NCI-H146 treated with DMSO at 0.1 percent for 48 hours (cell line): ENCODE measurements at regions not wholly inside any gene's neighbourhood (a gene's known extent, or its start where the extent isn't known, plus 50 kb on each side); places are given as distances from the start of the nearest gene placed in this dataset.

Source experiments
- DNase-seq: peaks from one replicate; lab custom pipeline; 2025; ENCODE audit not compliant: unreplicated experiment; lab: John Stamatoyannopoulos, UW

DNA sequence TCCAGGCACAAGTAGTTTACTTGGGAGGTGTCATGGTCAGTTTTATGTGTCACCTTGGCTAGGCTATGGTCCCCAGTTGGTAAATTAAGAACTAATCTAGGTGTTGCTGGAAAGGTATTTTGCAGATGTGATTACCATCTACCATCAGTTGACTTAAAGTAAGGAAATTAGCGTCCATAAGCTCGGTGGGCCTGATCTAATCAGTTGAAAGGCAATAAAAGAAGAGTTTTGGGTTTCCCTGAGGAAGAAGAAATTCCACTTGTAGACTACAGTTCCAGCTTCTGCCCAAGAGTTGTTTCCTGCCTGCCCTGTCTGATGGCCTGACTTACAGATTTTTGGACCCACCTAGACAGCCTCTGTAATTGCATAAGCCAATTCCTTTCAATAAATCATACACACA is 438.7 kb upstream of the PROK2 start:
- no peak for DNase-seq

DNA sequence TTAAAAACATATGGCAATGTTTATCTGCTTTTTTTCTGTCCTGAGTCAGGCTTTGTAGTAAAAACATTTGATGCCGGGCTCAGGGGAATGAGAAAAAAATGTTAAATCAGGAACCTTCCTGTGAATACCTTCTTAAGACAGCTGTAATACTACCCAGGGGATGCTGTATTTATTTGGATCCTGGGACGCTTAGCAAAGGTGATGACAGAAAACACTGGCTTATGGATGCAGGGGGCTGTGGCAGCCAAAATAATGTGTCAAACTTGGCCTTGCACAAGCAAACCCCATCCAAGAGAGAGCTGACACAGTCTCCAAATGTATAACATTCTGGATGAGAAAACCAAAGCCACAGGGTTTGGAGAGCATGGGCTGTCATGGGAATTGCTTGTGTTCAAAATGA is 438.2 kb upstream of the PROK2 start:
- DNase-seq: no peak

DNA sequence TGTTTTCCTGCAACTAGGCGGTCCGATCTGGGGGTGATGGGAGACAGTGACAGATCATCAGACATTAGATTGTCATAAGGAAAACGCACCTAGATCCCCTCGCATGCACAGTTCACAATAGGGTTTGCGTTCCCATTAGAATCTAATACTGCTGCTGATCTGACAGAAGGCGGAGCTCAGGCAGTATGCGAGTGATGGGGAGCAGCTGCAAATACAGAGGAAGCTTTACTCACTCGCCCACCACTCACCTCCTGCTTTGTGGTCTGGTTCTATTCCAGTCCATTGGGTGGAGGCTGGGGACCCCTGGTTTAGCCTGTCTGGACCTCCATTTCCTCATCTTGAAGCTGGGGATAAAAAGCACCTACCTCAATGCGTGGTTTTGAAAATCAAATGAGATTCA is 437.5 kb upstream of the PROK2 start:
- DNase-seq: no peak

DNA sequence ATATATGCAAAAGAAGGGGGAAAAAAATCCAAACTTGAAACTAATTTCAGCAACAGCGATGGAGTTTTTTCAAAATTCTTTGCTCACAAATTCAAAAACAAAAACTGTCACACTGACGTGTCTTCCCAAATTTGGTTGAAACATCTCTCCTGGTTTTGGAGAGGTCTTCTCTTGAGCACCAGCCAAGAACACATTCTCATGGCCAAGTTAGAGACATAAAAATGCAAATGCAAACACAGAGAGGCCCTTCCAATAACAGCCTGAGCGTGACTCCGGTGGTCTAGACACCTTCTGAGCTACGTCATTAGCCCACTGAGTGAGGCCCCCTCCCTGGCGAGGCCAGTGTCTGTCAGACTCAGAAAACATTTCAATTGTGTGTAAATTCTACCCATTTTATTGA is 436.0 kb upstream of the PROK2 start:
- no peak for DNase-seq

DNA sequence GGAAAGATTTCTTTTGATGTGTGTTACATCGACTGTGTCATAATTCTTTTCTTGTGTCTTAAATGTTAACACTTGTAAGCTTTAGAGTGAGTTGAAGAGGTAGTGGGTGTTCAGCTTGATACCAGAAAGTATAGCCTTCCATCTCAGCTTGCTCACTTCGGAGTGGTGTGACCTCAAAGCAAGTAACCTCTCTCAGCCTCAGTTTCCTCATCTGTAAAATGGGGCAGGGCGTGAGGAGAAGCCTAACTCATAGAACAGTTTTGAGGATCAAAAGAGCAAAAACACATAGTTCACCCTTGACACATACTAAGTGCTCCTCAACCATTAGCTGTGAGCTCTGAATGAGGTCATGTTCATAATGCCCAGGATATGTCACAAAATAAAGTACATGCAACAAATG is 434.8 kb upstream of the PROK2 start:
- no peak for DNase-seq

DNA sequence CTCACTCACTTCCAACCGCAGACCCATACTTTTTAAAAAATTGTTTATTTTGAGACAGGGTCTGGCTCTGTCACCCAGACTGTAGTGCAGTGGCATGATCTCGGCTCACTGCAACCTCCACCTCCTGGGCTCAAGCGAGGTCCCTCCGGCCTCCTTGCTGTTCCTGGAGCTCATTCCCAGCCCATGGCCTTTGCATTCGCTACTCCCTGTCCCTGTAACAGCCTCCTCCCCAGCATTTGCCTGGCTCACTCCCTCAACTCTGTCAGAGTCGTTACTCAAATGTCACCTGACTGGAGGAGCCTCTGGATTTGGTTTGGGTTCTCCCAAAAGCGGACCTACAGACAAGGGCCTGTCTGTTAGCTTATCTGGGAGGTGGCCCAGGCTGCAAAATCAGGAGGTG is 432.6 kb upstream of the PROK2 start:
- DNase-seq: no peak

DNA sequence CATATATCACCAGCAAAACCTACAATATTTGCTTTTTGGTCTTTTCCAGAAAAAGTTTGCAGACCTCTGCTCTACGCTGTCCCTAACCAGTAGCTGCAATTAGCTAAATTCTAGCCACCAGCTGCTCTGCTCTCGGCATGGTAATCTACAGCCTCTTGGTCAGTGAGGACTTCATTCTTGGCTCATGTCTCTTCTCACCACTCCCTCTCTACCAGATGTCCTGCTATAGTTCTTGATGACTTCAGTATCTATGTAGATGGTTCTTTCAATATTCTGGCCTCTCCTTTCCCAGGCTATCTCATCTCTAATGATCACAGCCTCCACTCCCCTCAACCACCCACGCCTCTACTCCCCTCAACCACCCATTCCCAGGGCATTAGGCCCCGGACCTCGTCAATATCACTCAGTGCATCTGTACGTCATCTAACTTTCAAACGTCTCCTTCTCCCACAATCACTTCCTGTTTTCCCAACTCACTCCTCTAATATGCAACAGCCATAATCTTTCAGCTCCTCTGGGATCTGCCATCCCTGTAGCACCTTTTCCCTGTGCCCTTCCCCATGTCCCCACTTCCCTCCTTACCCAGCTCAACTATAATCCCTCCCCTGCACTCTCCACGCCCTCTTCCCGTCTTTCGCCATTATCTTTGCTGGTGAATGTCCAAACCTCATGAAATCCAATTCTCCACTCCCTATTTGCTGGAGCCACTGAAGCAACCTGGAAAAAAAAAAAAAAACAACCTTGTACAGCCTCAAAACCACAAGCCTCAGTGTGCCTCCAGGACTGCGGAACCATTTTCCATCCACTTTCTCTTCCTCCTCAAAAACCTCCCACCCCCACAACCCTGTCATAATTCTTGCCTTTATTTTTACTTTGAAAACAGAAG is 429.4 kb upstream of the PROK2 start:
- no peak for DNase-seq

DNA sequence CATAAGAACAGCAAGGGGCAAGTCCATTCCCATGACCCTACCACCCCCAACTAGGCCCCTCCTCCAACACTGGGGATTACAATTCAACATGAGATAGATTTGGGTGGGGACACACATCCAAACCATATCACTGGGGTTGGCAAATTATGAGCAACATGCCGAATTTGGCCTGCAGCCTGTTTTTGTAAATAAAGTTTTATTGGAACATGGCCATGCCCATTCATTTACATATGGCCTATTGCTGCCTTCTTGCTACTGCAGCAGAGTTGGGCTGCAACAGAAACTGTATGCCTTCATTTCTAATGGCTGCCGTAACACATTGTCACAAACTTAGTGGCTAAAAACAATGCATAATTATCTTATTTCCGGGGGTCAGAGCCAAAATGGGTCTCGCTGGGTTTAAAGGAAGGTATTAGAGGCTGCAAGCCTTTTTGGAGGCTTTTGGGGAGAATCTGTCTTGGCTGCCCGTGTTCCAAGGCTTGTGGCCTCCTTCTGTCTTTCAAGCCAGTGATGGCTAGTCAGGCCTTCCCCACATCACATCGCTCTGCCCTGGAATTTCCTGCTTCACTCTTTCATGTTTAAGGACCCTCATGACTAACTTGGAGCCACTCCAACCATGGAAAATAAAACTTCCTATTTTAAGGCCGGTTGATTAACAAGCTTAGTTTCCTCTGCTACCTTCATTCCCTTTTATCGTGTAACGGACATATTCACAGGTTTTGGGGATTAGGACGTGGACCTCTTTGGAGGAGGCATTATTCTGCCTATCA is 428.5 kb upstream of the PROK2 start:
- no peak for DNase-seq

DNA sequence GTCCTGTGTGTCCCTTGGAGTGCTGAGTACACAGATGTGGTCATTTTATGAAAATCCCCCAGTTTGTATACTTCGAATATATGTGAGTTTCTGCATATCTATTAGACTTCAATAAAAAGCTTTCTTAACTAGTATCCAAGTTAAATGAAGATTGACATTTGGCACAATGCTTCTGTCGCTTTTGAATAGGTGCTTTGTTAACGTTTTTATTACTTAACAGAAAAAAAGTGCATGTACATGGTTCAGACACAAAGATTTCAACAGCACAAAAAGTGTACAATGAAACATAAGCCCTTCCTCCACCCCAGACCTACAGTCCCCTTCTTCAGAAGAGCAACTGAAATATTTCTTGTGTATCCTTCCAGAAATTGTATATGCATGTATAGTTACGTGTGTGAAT is 427.4 kb upstream of the PROK2 start:
- DNase-seq: no peak

DNA sequence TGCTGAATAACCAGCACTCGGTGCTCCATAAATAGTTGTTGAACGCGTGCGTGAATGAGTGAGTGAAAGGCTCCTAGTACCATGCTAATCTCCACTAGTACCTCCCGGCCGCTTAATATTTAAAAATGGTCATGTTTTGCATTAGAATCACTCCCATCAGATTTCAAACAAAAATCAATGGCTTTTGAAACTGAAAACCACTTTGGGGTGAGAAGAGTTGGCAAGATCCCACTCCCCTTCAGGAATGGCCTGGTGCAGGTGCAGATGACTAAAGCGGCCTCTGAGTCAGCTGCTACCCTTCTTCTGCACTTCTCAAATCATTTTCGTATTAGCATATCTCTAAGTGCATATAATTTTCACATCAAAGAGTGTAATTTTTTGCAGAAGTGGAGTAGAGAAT is 425.3 kb upstream of the PROK2 start:
- no peak for DNase-seq

DNA sequence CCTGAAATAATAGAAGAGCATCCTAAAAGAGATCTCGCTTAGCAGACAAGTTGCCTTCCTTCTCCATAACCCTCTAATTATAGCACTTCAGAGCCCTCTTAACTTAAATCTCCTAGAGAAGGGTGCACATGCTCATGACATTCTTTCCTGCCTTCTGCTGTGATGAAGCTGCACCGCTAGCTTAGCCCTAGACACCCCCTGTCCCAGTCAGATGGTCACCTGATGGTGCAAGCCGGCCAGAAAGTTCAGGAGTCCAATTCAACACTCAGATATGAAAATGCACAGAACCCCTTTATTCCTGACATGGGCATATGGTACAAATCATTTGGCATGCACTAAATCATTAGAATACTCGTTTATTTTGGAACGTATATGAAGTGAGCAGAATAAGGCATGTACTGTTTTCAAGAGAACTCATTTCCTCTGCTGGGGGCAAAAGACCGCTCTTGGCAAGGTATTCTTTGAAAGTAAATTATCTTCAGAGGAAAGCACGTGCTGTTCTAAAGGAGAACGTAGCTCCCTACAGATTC is 420.4 kb upstream of the PROK2 start:
- no peak for DNase-seq

DNA sequence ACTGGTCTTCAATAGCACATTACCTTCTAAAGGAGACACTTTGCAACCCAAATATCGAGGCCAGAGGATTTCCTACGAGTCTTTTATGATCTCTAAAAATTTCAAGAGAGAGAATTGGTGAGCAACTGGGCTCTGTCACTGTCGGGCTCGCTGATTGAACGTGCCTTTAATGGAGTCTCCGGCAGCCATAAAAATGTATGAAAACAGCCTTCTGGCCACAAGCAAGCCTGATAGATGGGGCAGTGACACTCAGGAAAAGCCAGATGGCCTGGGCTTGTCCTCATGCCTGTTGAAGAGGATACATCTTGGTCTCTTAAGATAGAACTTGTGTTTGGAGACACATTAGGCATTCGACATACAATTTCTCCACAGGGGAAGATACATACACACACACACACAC is 419.5 kb upstream of the PROK2 start:
- no peak for DNase-seq

DNA sequence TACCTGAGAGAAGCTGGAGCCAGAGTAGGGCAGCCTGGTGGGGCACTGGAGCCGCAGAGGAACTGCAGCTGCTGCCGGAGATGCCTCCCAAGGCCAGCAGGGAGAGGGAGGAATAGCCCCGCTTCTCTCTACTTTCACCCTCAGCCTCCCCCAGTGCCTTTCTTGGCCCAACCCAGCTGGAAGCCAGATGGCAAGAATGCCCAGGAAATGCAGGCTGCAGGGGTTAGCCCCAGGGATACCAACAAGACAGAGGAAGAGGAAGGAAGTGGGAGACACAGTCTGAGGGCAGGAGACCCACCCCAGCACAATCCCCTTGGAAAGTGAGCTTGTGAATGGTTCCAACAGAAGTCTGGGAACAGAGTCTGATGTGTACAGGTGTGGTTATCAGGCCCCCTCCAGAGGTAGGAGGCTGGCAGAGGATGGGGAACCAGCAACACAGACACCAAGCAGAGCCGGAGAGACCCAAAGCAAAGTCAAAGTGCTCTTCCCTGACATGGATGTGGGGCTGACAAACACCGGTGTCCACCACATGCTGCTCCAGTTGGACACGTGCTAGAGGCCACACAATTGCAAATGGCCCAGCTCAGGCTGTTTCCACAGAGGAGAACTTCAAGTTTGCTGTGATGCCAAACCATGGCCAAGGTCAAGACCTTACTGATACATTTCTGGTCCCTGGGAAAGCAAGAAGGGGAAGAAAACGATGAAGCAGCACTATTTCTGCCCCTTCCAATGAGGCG is 418.8 kb upstream of the PROK2 start:
- DNase-seq: no peak

DNA sequence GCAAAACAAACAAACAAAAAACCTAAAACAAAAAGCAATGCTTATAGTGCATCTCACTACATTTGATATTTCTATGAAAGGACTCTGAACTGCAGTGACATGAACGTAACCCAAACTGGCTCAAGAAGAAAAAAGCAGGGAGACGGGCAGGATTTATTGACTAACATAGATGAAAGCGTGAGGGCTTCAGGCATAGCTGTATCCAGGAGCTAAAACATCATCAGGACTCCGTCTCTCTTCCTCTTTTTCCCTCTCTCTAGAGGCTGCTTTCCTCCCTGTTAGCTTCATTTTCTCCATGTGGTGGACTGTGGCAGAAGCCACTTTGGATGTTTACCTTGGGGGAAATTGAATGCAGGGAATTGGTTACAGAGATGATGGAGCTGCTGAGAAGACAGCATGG is 418.2 kb upstream of the PROK2 start:
- no peak for DNase-seq

DNA sequence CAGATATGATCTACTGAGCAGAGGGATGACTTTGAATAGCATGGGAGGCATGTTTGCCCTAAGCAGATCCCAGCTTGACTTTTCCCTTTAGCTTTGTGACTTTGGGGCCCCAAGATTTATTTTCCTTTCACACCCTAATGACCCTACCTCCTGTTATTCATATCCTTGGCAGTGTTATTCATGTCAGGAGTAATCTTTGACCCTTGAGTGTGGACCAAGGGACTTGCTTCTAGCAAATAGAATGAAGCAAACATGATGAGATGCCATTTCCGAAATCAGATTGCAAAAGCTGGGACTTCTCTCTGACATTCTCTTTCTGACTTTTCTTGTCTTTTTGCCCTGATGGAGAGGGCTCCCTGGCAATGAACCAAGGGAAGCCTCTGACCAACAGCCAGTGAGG is 415.4 kb upstream of the PROK2 start:
- DNase-seq: no peak

DNA sequence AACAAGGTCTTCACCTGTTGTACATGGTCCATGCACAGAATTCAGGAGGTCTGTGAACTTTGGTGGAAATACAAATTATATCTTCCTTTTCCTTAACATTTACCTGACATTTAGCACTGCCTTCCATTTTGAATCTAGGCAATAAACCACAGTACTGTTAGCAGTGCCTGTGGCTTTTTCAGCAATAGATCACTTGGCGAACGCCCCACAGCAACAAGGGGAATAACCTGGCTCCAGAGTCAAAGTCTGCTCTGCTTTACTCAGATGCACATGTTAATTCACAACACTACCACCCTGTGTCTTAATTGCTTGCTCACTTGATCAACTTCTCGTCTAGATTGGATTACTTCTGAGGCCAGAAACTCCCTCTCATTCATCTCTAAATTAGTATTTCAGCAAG is 414.6 kb upstream of the PROK2 start:
- no peak for DNase-seq

DNA sequence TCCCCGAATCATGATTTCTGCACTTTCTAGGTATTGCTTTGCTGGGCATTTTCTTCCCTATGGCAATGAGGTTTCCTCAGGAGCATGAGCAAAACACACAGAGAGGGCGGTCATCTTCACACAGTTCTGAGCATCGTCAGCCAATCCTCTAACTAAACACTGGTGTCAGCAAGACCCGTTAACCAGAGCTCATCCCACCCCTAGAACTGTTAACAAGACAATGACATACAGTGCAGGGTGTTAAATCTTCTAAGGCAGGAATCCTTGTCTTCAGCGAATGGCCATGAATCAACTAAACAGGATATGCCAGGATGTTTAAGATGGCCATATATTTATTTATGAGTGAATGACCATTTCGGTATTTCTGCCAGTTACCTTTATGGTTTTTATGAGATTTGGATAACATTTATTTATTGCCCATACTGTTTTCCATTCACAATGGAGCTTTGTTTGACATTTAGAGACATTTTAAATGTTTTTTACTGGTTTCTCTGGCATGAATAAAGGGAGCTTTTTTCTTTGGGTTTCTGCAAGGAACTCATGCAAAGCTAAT is 411.5 kb upstream of the PROK2 start:
- DNase-seq: no peak

DNA sequence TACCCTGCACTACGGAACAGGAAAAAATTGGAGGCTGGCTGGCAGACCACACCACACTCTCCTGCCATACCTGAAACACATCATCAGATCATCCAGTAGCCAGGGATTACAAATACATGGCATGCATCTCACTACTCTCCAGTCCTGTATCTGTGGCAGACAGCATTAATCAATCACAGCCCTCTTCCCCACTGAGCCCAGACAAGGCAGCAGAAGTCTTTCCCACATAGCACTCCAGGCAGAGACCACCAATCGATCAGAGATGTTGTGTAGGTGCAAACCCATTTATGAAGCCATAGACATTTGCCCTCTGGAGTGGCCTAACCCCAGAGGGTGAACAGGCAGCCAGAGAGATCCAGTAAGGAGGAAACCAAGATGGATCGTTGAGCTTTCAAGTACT is 410.9 kb upstream of the PROK2 start:
- DNase-seq: no peak

DNA sequence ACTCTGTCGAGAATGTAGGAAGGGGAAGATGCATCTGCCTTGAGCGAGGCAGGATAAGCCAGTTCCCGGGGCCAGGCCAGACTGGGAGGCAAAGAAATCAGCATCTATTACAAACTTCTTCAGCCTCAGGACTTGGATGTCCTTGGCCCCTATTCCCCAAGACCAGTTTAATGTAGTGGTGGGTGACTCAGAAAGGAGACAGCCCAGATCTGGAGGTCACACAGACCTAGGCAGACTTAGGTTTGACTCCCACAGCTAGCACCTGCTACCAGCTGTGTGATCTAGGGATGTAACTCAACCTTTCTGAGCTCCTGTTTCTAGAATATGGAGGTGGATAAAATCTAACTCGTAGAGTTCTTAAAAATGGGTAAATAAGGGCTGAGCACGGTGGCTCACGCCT is 409.5 kb upstream of the PROK2 start:
- DNase-seq: no peak

DNA sequence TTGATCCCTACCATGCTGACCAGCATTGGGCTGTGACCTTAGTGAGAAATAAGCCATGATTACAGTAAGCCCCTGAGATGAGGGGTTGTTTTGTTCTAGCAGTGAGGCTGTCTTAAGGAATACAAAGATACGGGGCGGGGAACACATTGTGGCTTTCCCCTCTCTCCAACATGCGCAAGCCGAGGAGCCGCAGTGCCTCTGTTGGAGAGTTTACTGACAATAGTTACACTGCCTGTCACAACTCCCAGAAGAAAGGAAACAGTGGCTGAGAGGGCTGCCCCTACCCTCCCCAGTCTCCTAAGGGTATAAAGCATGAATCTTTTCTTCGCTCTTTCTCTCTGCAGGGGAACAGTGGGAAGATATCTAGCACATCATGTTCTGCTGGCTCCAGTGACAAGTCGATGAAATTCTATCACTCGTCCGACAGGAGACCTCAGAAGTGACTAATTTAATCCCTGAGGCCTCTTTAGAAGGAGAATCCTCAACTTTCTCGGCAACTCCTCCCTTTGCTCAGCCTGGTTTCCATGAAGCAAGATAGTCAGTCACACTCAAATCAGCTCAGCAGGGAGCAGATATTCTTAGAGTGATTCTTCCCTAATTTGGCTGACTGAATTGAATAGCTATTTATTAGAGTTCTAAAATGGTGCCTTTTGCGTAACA is 409.0 kb upstream of the PROK2 start:
- DNase-seq: no peak

DNA sequence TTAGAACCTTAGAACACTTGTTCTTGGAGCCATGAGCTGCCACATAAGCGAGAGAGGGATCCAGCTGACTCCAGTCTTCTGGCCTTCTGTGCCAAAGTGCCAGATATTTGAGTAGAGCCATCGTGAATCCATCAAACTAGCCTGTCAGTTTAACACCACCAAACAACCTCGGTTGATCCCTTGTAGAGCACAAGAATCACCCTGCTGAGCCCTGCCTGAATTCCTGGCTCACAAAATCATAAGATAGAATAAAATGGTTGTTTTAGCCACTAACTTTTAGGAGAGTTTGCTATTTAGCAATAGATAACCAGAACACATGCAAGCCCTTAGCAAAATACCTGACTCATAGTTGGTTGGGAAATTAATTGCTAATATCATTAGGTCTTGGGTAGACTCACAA is 407.6 kb upstream of the PROK2 start:
- no peak for DNase-seq
